ENCODE measurements at regions not wholly inside any gene's neighbourhood (a gene's known extent, or its start where the extent isn't known, plus 50 kb on each side); places are given as distances from the start of the nearest gene placed in this dataset.
A peak's percentile ranks its signal among the peaks of the same experiment; 100 is the strongest.

- peak in 1 of 3 donors; percentile 5 for DNase-seq
- Histone ChIP-seq H3K4me1 (ENCODE audit: control insufficient read depth in 5 of 5, insufficient read depth in 5 of 5, low read length in 5 of 5) (no peaks in the 10 kb centered on the region), H3K4me3 (no peak overlapping the region), H3K9ac (ENCODE audit: insufficient read depth in 1 of 2, low read length in 2 of 2) (no peak overlapping the region), H3K9me3 (ENCODE audit: control insufficient read depth in 4 of 4, insufficient read depth in 3 of 4, low read length in 3 of 4) (peaks cover 0 to 7% (median 3%) of the 10 kb centered on the region in 4 donors), H3K27ac (ENCODE audit: low read depth in 1 of 2, low read length in 1 of 2) (no peak overlapping the region), H3K27me3 (ENCODE audit: control insufficient read depth in 3 of 3, insufficient read depth in 3 of 3, low read length in 2 of 3) (no peaks in the 10 kb centered on the region), H3K36me3 (ENCODE audit: control insufficient read depth in 4 of 4, insufficient read depth in 4 of 4, low read length in 4 of 4) (no peaks in the 10 kb centered on the region)
- no peak for TF ChIP-seq CTCF (IDR thresholded peaks at IDR 0.05; ENCODE audit: control extremely low read depth, extremely low read depth)
- ATAC-seq (ENCODE audit: insufficient read depth, low FRiP score), result no peak
- 63 to 89% methylated on average over 1 of the region's 1 CpG for WGBS, 2 donors
Observed at GRCh38 chr14:82113710-82114109, 580.1 kb upstream of the SEL1L start.

DNA sequence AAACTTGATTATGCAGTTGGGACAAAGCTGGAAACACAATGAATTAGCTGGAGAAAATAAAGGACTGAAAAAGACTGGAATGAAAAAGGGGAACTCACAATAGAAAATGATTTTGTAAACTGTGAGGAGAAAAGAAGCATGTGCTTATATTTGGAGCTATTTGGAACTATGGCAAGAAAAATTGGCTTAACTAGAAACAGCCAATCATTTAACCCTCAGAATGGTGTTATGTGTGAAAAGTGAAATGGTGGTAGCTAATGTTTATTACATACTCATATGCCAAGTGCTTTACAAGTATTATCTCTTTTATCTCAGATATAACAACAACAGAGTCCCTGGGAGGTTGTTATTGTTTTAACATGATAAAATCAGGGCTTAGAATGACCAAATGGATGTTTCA lies 583.1 kb upstream of the SEL1L start:
- no peak for TF ChIP-seq CTCF (IDR thresholded peaks at IDR 0.05; ENCODE audit: control extremely low read depth, extremely low read depth)
- H3K9ac ChIP-seq (ENCODE audit: insufficient read depth in 1 of 2, low read length in 2 of 2), result no peak overlapping the region
- DNase-seq (peak in 2 of 3 donors; percentile 85 to 86), ATAC-seq (ENCODE audit: insufficient read depth, low FRiP score) (no peak)
- no peaks in the 10 kb centered on the region for H3K4me1 ChIP-seq (ENCODE audit: control insufficient read depth in 5 of 5, insufficient read depth in 5 of 5, low read length in 5 of 5)
- no peak overlapping the region for H3K4me3 ChIP-seq
- no peak overlapping the region for H3K27ac ChIP-seq (ENCODE audit: low read depth in 1 of 2, low read length in 1 of 2)
- no peaks in the 10 kb centered on the region for H3K27me3 ChIP-seq (ENCODE audit: control insufficient read depth in 3 of 3, insufficient read depth in 3 of 3, low read length in 2 of 3)
- H3K36me3 ChIP-seq (ENCODE audit: control insufficient read depth in 4 of 4, insufficient read depth in 4 of 4, low read length in 4 of 4), result no peaks in the 10 kb centered on the region
- peaks cover 0 to 7% (median 3%) of the 10 kb centered on the region in 4 donors for H3K9me3 ChIP-seq (ENCODE audit: control insufficient read depth in 4 of 4, insufficient read depth in 3 of 4, low read length in 3 of 4)

- DNase-seq, result no peak
- Histone ChIP-seq H3K9ac (ENCODE audit: insufficient read depth in 1 of 2, low read length in 2 of 2) (no peak overlapping the region), H3K36me3 (ENCODE audit: control insufficient read depth in 4 of 4, insufficient read depth in 4 of 4, low read length in 4 of 4) (no peaks in the 10 kb centered on the region), H3K9me3 (ENCODE audit: control insufficient read depth in 4 of 4, insufficient read depth in 3 of 4, low read length in 3 of 4) (peaks cover 0 to 4% (median 2%) of the 10 kb centered on the region in 4 donors), H3K27ac (ENCODE audit: low read depth in 1 of 2, low read length in 1 of 2) (no peak overlapping the region), H3K27me3 (ENCODE audit: control insufficient read depth in 3 of 3, insufficient read depth in 3 of 3, low read length in 2 of 3) (no peaks in the 10 kb centered on the region), H3K4me3 (no peak overlapping the region), H3K4me1 (ENCODE audit: control insufficient read depth in 5 of 5, insufficient read depth in 5 of 5, low read length in 5 of 5) (peaks cover 0 to 3% (median 0%) of the 10 kb centered on the region in 5 donors)
- no peak for TF ChIP-seq CTCF (IDR thresholded peaks at IDR 0.05; ENCODE audit: control extremely low read depth, extremely low read depth)
- WGBS, 2 donors, result 64 to 73% methylated on average over 1 of the region's 1 CpG
- no peak for ATAC-seq (ENCODE audit: insufficient read depth, low FRiP score)
Observed at GRCh38 chr14:82122655-82123054, 589.0 kb upstream of the SEL1L start.

DNA sequence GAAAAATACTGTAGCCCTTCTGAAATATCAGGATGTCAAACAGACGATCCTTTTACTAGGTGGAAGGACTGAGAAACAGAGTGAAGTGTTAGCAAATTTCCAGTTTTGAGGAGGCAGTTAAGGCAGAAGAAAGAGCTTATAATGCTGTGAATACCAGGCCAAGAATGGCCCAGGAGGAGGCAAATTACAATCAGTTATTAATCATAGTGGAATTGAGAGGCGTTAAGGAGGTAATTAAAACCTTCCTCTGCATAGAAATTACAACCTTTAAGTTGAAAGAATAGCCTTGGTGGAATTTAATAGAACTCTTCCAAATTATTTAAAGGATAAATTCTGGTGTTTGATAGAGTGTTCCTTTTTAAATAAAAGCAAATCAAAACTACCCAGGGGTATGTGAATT lies 590.9 kb upstream of the SEL1L start:
- peaks cover 0 to 3% (median 0%) of the 10 kb centered on the region in 5 donors for H3K4me1 ChIP-seq (ENCODE audit: control insufficient read depth in 5 of 5, insufficient read depth in 5 of 5, low read length in 5 of 5)
- WGBS, 2 donors, result 56 to 74% methylated on average over 2 of the region's 2 CpGs
- H3K36me3 ChIP-seq (ENCODE audit: control insufficient read depth in 4 of 4, insufficient read depth in 4 of 4, low read length in 4 of 4), result no peaks in the 10 kb centered on the region
- H3K9ac ChIP-seq (ENCODE audit: insufficient read depth in 1 of 2, low read length in 2 of 2), result no peak overlapping the region
- TF ChIP-seq CTCF (IDR thresholded peaks at IDR 0.05; ENCODE audit: control extremely low read depth, extremely low read depth), result no peak
- no peak overlapping the region for H3K4me3 ChIP-seq
- no peak for DNase-seq
- H3K9me3 ChIP-seq (ENCODE audit: control insufficient read depth in 4 of 4, insufficient read depth in 3 of 4, low read length in 3 of 4), result no peaks in the 10 kb centered on the region
- H3K27me3 ChIP-seq (ENCODE audit: control insufficient read depth in 3 of 3, insufficient read depth in 3 of 3, low read length in 2 of 3), result no peaks in the 10 kb centered on the region
- H3K27ac ChIP-seq (ENCODE audit: low read depth in 1 of 2, low read length in 1 of 2), result no peak overlapping the region
- no peak for ATAC-seq (ENCODE audit: insufficient read depth, low FRiP score)
